Mammary epithelial cell (primary cell): ENCODE measurements at regions not wholly inside any gene's neighbourhood (a gene's known extent, or its start where the extent isn't known, plus 50 kb on each side); places are given as distances from the start of the nearest gene placed in this dataset.

Experiments used
- EZH2 ChIP-seq: IDR thresholded peaks from 2 replicates; pipeline ENCODE4 v1.6.1; 2012; ENCODE audit warnings: low read length, inconsistent platforms, borderline replicate concordance
- TF ChIP-seq, protein P1 (sequence below), 2 donors: IDR thresholded peaks in 1 of 2; conservative IDR thresholded peaks in 1 of 2; 2 replicates each; pipeline ENCODE4 v1.5.1; 2011 to 2012; ENCODE audit warnings: inconsistent platforms in 2 of 2, low read length in 2 of 2, mild to moderate bottlenecking in 2 of 2, control low read depth in 1 of 2, low read depth in 1 of 2; ENCODE audit not compliant: insufficient read depth in 1 of 2; ENCODE audit errors: extremely low read depth in 1 of 2

DNA sequence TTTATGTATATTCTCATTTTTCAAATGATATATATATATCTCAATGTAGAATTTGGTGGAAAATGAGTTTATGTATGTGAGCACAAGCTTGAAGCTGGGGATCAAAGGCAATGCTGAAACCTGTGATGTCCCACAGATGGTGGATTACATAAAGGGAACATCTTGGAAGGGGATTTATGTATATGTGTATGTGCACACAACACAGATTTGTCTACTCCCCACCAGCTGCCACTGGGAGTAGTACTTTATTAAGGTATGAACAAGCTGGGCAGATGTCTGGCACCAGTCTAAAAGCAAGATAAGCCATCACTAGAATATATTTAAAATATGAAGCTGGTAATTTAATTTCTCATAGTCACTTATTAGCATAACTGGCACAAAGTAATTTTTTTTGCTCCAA lies 895.6 kb downstream of the SLC6A15 start:
- TF ChIP-seq, protein P1, sequence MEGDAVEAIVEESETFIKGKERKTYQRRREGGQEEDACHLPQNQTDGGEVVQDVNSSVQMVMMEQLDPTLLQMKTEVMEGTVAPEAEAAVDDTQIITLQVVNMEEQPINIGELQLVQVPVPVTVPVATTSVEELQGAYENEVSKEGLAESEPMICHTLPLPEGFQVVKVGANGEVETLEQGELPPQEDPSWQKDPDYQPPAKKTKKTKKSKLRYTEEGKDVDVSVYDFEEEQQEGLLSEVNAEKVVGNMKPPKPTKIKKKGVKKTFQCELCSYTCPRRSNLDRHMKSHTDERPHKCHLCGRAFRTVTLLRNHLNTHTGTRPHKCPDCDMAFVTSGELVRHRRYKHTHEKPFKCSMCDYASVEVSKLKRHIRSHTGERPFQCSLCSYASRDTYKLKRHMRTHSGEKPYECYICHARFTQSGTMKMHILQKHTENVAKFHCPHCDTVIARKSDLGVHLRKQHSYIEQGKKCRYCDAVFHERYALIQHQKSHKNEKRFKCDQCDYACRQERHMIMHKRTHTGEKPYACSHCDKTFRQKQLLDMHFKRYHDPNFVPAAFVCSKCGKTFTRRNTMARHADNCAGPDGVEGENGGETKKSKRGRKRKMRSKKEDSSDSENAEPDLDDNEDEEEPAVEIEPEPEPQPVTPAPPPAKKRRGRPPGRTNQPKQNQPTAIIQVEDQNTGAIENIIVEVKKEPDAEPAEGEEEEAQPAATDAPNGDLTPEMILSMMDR (conservative IDR thresholded peaks at IDR 0.05 in 1 of 2, IDR thresholded peaks at IDR 0.05 in 1 of 2; ENCODE audit: extremely low read depth in 1 of 2, insufficient read depth in 1 of 2, low read depth in 1 of 2, low read length in 2 of 2) = no peak
- no peak for TF ChIP-seq EZH2
